ENCODE measurements at regions not wholly inside any gene's neighbourhood (a gene's known extent, or its start where the extent isn't known, plus 50 kb on each side); places are given as distances from the start of the nearest gene placed in this dataset.

GRCh38 chr16:8251727-8252126, 338.6 kb downstream of the TMEM114 start (continued):
- TF ChIP-seq, protein P1, sequence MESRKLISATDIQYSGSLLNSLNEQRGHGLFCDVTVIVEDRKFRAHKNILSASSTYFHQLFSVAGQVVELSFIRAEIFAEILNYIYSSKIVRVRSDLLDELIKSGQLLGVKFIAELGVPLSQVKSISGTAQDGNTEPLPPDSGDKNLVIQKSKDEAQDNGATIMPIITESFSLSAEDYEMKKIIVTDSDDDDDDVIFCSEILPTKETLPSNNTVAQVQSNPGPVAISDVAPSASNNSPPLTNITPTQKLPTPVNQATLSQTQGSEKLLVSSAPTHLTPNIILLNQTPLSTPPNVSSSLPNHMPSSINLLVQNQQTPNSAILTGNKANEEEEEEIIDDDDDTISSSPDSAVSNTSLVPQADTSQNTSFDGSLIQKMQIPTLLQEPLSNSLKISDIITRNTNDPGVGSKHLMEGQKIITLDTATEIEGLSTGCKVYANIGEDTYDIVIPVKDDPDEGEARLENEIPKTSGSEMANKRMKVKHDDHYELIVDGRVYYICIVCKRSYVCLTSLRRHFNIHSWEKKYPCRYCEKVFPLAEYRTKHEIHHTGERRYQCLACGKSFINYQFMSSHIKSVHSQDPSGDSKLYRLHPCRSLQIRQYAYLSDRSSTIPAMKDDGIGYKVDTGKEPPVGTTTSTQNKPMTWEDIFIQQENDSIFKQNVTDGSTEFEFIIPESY (IDR thresholded peaks at IDR 0.05; ENCODE audit: extremely low read depth, insufficient replicate concordance, low read length): no peak
- no peak for TF ChIP-seq CBX3 (IDR thresholded peaks at IDR 0.05; ENCODE audit: low read depth)

GRCh38 chr16:8251298-8251697, 339.0 kb downstream of the TMEM114 start:
- ATAC-seq (no peak), DNase-seq (ENCODE audit: low read depth, low spot score) (no peak)
- H3K9me2 ChIP-seq (ENCODE audit: insufficient read depth): no peaks in the 10 kb centered on the region
- CTCF ChIA-PET: no interaction called here
- POLR2A ChIA-PET: no interaction called here
- H4K20me1 ChIP-seq (ENCODE audit: insufficient read depth): no peaks in the 10 kb centered on the region
- H3K9me3 ChIP-seq (ENCODE audit: control insufficient read depth in 1 of 2, insufficient read depth in 1 of 2, low read depth in 1 of 2, low read length in 2 of 2): peaks cover 0 to 12% of the 10 kb centered on the region in 2 experiments; a peak in 2 of 4 replicates
- RAD21 ChIA-PET (ENCODE audit: low non-redundant PET in 1 of 2, low total read pairs in 2 of 2, uncharacterized antibody in 2 of 2, unreplicated experiment in 2 of 2): no interaction called here
- H3K4me2 ChIP-seq (ENCODE audit: low read length): no peak overlapping the region
- H3K36me3 ChIP-seq (ENCODE audit: control insufficient read depth in 1 of 2, insufficient read depth in 2 of 2, low read length in 2 of 2): no peaks in the 10 kb centered on the region
- no peak overlapping the region for H3K27ac ChIP-seq (ENCODE audit: low read depth, low read length)
- intact Hi-C loops (cut with micrococcal nuclease): no loop called here
- H3K79me2 ChIP-seq (ENCODE audit: insufficient read depth, low read length): no peaks in the 10 kb centered on the region
- no peak overlapping the region for H2AFZ ChIP-seq (ENCODE audit: low read depth, low read length, poor library complexity, severe bottlenecking)
- H3K9ac ChIP-seq (ENCODE audit: low read length): no peak overlapping the region
- no peak overlapping the region for H3K4me3 ChIP-seq (replicated peaks in 1 of 2; ENCODE audit: low read depth in 1 of 2, low read length in 2 of 2)
- no peaks in the 10 kb centered on the region for H3K4me1 ChIP-seq (ENCODE audit: control insufficient read depth in 1 of 2, insufficient read depth in 2 of 2, low read length in 2 of 2)
- BruUV-seq (replicated peaks): no TSS peak
- TF ChIP-seq SP1 (IDR thresholded peaks at IDR 0.05; ENCODE audit: low read depth): no peak
- H3K27me3 ChIP-seq (ENCODE audit: insufficient read depth, low read length): no peaks in the 10 kb centered on the region

GRCh38 chr16:8247993-8248392, 342.3 kb downstream of the TMEM114 start:
- H3K4me2 ChIP-seq (ENCODE audit: low read length): no peak overlapping the region
- POLR2A ChIA-PET: no interaction called here
- H3K9me3 ChIP-seq (ENCODE audit: control insufficient read depth in 1 of 2, insufficient read depth in 1 of 2, low read depth in 1 of 2, low read length in 2 of 2): peaks cover 0 to 8% of the 10 kb centered on the region in 2 experiments; a peak in 2 of 4 replicates
- DNase-seq (ENCODE audit: low read depth, low spot score): no peak
- no peak overlapping the region for H3K27ac ChIP-seq (ENCODE audit: low read depth, low read length)
- RAD21 ChIA-PET (ENCODE audit: low non-redundant PET in 1 of 2, low total read pairs in 2 of 2, uncharacterized antibody in 2 of 2, unreplicated experiment in 2 of 2): no interaction called here
- BruUV-seq (replicated peaks): no TSS peak
- no peak for ATAC-seq
- TF ChIP-seq YY1 (IDR thresholded peaks at IDR 0.05; ENCODE audit: extremely low read depth, insufficient replicate concordance, low read depth, low read length) (no peak), POLR2AphosphoS5 (IDR thresholded peaks at IDR 0.05; ENCODE audit: low read depth, low read length) (no peak), ZNF274 (IDR thresholded peaks at IDR 0.05; ENCODE audit: low read depth, low read length) (no peak), FOSL1 (IDR thresholded peaks at IDR 0.05; ENCODE audit: low read depth) (no peak), EZH2 (IDR thresholded peaks at IDR 0.05) (no peak), SIN3A (IDR thresholded peaks at IDR 0.05; ENCODE audit: low read depth) (no peak), CBX3 (IDR thresholded peaks at IDR 0.05; ENCODE audit: low read depth) (no peak), RAD21 (IDR thresholded peaks at IDR 0.05; ENCODE audit: low read depth) (no peak), SRF (IDR thresholded peaks at IDR 0.05; ENCODE audit: low read depth) (no peak)
- TF ChIP-seq, protein P1 (IDR thresholded peaks at IDR 0.05; ENCODE audit: extremely low read depth, insufficient replicate concordance, low read length): no peak
- no peaks in the 10 kb centered on the region for H3K27me3 ChIP-seq (ENCODE audit: insufficient read depth, low read length)
- H3K36me3 ChIP-seq (ENCODE audit: control insufficient read depth in 1 of 2, insufficient read depth in 2 of 2, low read length in 2 of 2): no peaks in the 10 kb centered on the region
- H2AFZ ChIP-seq (ENCODE audit: low read depth, low read length, poor library complexity, severe bottlenecking): no peak overlapping the region
- H3K9me2 ChIP-seq (ENCODE audit: insufficient read depth): no peaks in the 10 kb centered on the region
- H4K20me1 ChIP-seq (ENCODE audit: insufficient read depth): no peaks in the 10 kb centered on the region
- CTCF ChIA-PET: no interaction called here
- intact Hi-C loops (cut with micrococcal nuclease): no loop called here
- no peak overlapping the region for H3K4me3 ChIP-seq (replicated peaks in 1 of 2; ENCODE audit: low read depth in 1 of 2, low read length in 2 of 2)
- H3K9ac ChIP-seq (ENCODE audit: low read length): no peak overlapping the region
- no peaks in the 10 kb centered on the region for H3K4me1 ChIP-seq (ENCODE audit: control insufficient read depth in 1 of 2, insufficient read depth in 2 of 2, low read length in 2 of 2)
- no peaks in the 10 kb centered on the region for H3K79me2 ChIP-seq (ENCODE audit: insufficient read depth, low read length)

All from HCT116 (cell line).